Astrocyte of the spinal cord (primary cell): ENCODE measurements at regions not wholly inside any gene's neighbourhood (a gene's known extent, or its start where the extent isn't known, plus 50 kb on each side); places are given as distances from the start of the nearest gene placed in this dataset.

ENCODE experiments used
- DNase-seq: peaks from one replicate; pipeline ENCODE4 v3.0.0; 2011; ENCODE audit warnings: low read depth, low spot score
- H3K4me3 ChIP-seq: 2 replicates; pipeline ENCODE4 v1.5.1; 2011; ENCODE audit warnings: low read depth, mild to moderate bottlenecking, low read length, moderate library complexity
- CTCF ChIP-seq: IDR thresholded peaks from 2 replicates; pipeline ENCODE4 v1.5.1; 2012; ENCODE audit warnings: low read depth, mild to moderate bottlenecking, low read length, inconsistent platforms
- in situ Hi-C: cut with HindIII; loops from 2 replicates; pipeline ENCODE4 v1.10.0; 2017; ENCODE audit warnings: low sequenced_read_pairs

- in situ Hi-C loops = no loop called here
- no peak for DNase-seq
- H3K4me3 ChIP-seq = no peak overlapping the region
- TF ChIP-seq CTCF = no peak
These were observed 211.7 kb upstream of the KLF6 start for GRCh38 chr10:3996697-3997096.

GRCh38 chr10:3995302-3996210 lies 210.5 kb upstream of the KLF6 start:
- in situ Hi-C loops = no loop called here
- no peak for TF ChIP-seq CTCF
- peak; percentile 68 for DNase-seq
- H3K4me3 ChIP-seq = no peak overlapping the region

DNA sequence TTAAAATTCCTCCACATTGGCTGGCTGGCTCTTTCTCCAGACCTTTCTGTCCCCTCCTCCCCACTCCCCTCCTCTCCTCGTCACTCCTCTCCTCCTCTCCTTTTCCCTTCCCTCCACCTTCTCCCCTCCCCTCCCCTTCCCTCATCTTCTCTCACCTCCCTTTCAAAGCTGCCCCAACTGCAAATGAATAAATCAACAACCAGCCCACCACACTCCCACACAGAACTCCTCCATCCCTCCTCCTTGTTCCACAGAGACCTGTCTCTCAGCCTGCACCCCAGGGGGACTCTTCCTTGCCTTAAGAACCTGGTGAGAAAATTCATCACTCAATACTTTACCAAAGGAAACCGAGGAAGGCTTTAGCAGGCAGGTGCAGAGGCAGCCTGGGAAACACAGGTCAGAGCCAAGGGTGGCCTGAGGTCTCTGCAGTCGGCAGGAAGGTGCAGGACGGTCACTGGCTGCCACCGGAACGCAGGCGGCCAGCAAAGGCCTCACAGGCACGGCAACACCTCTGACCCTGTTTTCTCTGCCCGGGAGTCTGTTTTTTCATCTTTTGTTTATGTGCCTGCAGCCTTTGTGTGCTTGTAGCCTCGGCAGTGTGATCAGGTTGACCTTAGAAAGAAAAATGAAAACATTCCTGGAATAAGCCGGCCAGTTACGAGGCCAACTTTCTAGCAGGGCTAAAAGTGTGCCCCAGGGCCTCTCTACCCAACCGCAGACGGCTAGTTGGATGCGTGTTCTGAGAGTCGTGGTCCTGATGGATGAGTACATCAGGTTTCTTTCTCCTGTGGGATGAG lies 207.6 kb upstream of the KLF6 start:
- no peak for TF ChIP-seq CTCF
- in situ Hi-C loops = no loop called here
- DNase-seq = no peak
- H3K4me3 ChIP-seq = no peak overlapping the region

DNA sequence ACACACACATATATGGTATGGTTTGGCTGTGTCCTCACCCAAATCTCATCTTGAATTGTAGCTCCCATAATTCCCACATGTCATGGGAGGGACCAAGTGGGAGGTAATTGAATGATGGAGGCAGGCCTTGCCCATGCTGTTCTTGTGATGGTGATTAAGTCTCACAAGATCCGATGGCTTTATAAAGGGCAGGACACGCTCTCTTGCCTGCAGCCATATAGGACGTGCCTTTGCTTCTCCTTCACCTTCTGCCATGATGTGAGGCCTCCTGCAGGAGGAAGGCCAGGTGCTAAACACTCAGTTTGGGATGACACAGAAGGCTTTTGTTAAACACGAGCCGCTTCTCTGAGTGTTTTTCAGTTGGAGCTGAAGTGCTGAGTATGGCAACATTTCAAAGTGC lies 205.3 kb upstream of the KLF6 start:
- in situ Hi-C loops = no loop called here
- no peak for DNase-seq
- no peak for TF ChIP-seq CTCF
- no peak overlapping the region for H3K4me3 ChIP-seq

- DNase-seq = peak; percentile 38
- no peak for TF ChIP-seq CTCF
- H3K4me3 ChIP-seq = no peak overlapping the region
- in situ Hi-C loops = no loop called here
These were observed 202.3 kb upstream of the KLF6 start for GRCh38 chr10:3987143-3987974.

DNA sequence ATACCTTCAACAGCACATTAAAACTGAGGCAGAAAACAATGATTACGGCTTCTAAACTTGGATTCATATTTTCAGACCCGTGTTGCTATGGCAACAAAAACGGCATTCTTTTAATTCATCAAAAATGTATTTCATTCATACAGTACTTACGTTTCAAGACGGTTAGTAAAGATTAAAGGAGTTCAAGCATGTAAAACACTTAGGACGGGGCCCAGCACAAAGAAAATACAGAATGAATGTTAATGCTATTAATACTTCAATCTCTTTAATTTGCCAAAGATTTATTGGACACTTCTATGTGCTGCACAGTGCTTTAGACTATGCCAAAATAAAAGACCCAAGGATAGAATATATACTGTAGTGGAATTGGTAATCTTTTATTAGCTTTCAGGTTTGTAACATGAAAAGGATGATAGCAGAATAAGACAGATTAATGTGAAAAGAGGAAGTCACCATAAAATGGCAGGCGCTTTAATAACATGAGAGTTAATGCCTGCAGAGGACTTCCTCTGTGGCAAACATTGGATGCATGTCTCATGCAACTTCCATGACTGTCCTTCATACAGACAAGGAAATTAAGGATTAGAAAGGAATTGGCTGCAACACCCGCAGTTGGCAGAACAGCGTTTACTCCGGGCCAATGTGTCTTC lies 201.6 kb upstream of the KLF6 start:
- DNase-seq = no peak
- in situ Hi-C loops = no loop called here
- TF ChIP-seq CTCF = no peak

More for the DNA sequence above, 201.6 kb upstream of the KLF6 start:
- H3K4me3 ChIP-seq = no peak overlapping the region
